Caco-2 (cell line): ENCODE measurements at regions not wholly inside any gene's neighbourhood (a gene's known extent, or its start where the extent isn't known, plus 50 kb on each side); places are given as distances from the start of the nearest gene placed in this dataset.

ENCODE experiments used
- BruUV-seq: library from RNA; stranded (reverse); fragments of 400-500 nt; replicated peaks from 2 replicates; lab custom pipeline; 2021; lab: Mats Ljungman, UMichigan
- CTCF ChIA-PET: fragments of 300-600 bp; sonication (Branson Sonifier 250); formaldehyde crosslinking; loops from one replicate; lab custom pipeline; 2022; ENCODE audit warnings: antibody characterized with exemption; lab: Charles Lee
- POLR2A ChIA-PET: fragments of 300-600 bp; sonication (Branson Sonifier 250); formaldehyde crosslinking; loops from one replicate; lab custom pipeline; 2022; ENCODE audit warnings: antibody characterized with exemption; lab: Charles Lee
- DNase-seq, 2 experiments: peaks; one replicate each; pipeline versions ENCODE4 v3.0.0 to v3.0.0-alpha.2; 2020 to 2022
- H3K27me3 ChIP-seq: replicated peaks from 2 replicates; pipeline ENCODE4 v1.6.0; 2011; ENCODE audit warnings: low read length; ENCODE audit not compliant: control insufficient read depth, insufficient read depth
- H3K36me3 ChIP-seq: 2 replicates; pipeline ENCODE4 v1.5.1; 2011; ENCODE audit warnings: low read length; ENCODE audit not compliant: control insufficient read depth, insufficient read depth
- H3K4me1 ChIP-seq: fragments of 250-450 bp; sonication (Bioruptor Pico); 2 replicates; pipeline ENCODE4 v1.5.1; 2020; ENCODE audit warnings: mild to moderate bottlenecking
- H3K4me3 ChIP-seq: 2 replicates; pipeline ENCODE4 v1.5.1; 2011; ENCODE audit warnings: low read depth, mild to moderate bottlenecking, control low read depth, low read length
- H3K9me3 ChIP-seq: fragments of 250-450 bp; sonication (Bioruptor Pico); 2 replicates; pipeline ENCODE4 v1.5.1; 2020; ENCODE audit warnings: mild to moderate bottlenecking, moderate library complexity
- H3K27ac Mint-ChIP-seq: one replicate; pipeline ENCODE4 v1.8.0; 2022; ENCODE audit warnings: mixed read lengths; ENCODE audit not compliant: unreplicated experiment
- H3K27me3 Mint-ChIP-seq: one replicate; pipeline ENCODE4 v1.8.0; 2022; ENCODE audit warnings: mixed read lengths; ENCODE audit not compliant: insufficient read depth, unreplicated experiment
- H3K36me3 Mint-ChIP-seq: one replicate; pipeline ENCODE4 v1.8.0; 2022; ENCODE audit warnings: mild to moderate bottlenecking, mixed read lengths; ENCODE audit not compliant: insufficient read depth, unreplicated experiment
- H3K4me1 Mint-ChIP-seq: one replicate; pipeline ENCODE4 v1.8.0; 2022; ENCODE audit warnings: low read depth, mixed read lengths; ENCODE audit not compliant: unreplicated experiment
- H3K4me3 Mint-ChIP-seq: one replicate; pipeline ENCODE4 v1.8.0; 2022; ENCODE audit warnings: mild to moderate bottlenecking, moderate library complexity, mixed read lengths; ENCODE audit not compliant: unreplicated experiment
- H3K9me3 Mint-ChIP-seq: one replicate; pipeline ENCODE4 v1.8.0; 2022; ENCODE audit warnings: mixed read lengths; ENCODE audit not compliant: unreplicated experiment
- CTCF ChIP-seq, 2 experiments: fragments of 200-600 bp in 1 of 2; IDR thresholded peaks; 1 replicate in 1 of 2; 2 replicates in 1 of 2; pipeline versions ENCODE4 v1.5.1 to v1.8.0; 2011 to 2022; ENCODE audit warnings: antibody characterized with exemption in 1 of 2, control low read depth in 1 of 2, inconsistent platforms in 1 of 2, low read depth in 1 of 2, low read length in 1 of 2, mild to moderate bottlenecking in 1 of 2, moderate library complexity in 1 of 2; ENCODE audit not compliant: insufficient read depth in 1 of 2, severe bottlenecking in 1 of 2, unreplicated experiment in 1 of 2
- intact Hi-C: fragments of 100-400 bp; cut with micrococcal nuclease; formaldehyde crosslinking; loops from one replicate; pipeline ENCODE4 v1.10.0; 2022; ENCODE audit not compliant: unreplicated experiment

DNA sequence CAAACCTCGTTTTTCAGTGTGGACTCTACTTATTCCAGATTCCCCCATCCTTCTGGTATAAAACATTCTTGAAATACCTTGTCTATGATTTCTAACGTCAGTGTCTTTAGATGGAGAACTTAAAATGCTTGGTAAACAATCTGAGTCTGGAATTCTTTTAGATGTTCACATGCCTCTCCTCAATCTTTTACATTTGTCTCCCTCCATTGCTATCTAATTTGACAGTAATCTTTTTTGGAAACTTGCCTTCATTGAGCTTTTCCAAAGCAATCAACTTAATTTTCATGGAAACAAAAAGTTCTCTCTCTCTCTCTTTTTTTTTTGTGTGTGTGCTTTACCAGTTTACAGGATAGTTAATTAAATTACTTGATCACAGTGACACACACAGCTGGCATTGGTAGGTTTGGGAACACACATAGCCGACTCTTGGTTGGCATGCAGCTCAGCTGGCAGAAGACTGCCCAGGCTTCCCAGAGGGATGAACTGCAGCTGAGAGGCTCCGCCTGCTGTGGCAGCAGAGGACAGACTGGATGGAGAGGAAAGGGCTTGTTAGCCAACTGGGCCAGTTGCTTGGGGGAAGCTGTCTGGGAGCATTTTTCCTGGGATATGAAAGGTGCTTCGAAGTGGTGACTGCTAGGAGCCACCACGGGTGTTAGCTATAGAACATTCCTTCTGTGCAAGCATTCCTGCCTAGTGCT is 271.3 kb downstream of the ZSWIM6 start:
- DNase-seq, result no peak
- Histone ChIP-seq H3K9me3 (no peaks in the 10 kb centered on the region), H3K27me3 (peaks cover 2% of the 10 kb centered on the region; the same call in 1 of the 2 replicates), H3K36me3 (no peaks in the 10 kb centered on the region), H3K4me3 (no peak overlapping the region), H3K4me1 (no peaks in the 10 kb centered on the region)
- BruUV-seq, result no TSS peak
- peaks cover 17% of the 10 kb centered on the region for H3K27me3 Mint-ChIP-seq
- H3K9me3 Mint-ChIP-seq, result no peaks in the 10 kb centered on the region
- H3K36me3 Mint-ChIP-seq, result no peaks in the 10 kb centered on the region
- H3K4me1 Mint-ChIP-seq, result peaks cover 6% of the 10 kb centered on the region
- POLR2A ChIA-PET, result no interaction called here
- intact Hi-C loops, result no loop called here
- H3K27ac Mint-ChIP-seq, result no peak overlapping the region
- H3K4me3 Mint-ChIP-seq, result no peak overlapping the region
- CTCF ChIA-PET, result no interaction called here
- TF ChIP-seq CTCF (IDR thresholded peaks at IDR 0.05; ENCODE audit: insufficient read depth in 1 of 2, low read depth in 1 of 2, low read length in 1 of 2, severe bottlenecking in 1 of 2, unreplicated experiment in 1 of 2), result no peak

DNA sequence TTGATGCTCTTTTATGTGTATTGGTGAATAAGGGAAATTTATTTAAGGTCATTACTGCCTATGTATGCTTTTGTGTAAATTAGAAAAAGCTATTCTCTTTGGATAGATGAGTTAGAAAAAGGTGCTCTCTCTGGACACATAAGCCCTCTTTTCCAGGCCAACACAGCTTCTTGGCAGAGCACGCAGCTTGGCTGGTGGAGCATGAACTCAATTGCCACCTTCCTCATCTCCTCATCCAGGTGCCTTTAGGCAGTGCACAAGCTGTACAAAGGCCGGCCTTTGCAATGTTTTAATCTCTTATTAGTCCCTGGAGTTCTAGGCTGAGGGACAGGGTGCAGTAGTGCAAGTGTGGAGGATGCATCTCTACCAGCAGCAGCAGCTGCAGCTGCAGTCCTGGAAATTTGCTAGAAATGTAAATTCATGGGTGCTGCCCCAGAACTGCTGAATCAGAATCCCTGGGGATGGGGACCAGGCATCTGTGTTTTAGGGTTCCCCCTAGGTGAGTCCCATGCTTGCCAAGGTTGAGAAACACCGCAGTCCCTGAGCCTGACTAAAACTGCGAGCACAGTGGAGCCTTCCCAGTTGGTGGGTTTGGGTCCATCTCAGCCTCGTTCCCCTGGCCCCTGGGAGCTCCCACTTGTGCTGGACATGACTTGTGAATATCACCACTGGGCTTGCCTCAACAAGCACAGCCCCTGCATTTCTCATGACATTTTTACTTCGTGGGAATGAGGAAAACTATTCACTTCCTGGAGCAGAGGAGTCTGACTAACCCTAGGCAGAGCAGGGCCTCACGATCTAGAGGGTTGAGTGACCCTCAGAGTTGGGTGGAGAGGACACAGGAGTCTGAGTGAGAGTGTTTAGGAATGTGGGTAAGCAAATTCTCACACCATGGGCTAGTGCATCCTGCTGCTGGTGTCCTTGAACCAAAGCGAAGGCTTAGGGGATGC is 272.3 kb downstream of the ZSWIM6 start:
- no peak for DNase-seq
- no peaks in the 10 kb centered on the region for H3K4me1 ChIP-seq
- H3K36me3 Mint-ChIP-seq, result no peaks in the 10 kb centered on the region
- H3K27me3 Mint-ChIP-seq, result peaks cover 19% of the 10 kb centered on the region
- H3K4me3 Mint-ChIP-seq, result no peak overlapping the region
- H3K9me3 ChIP-seq, result no peaks in the 10 kb centered on the region
- no peak overlapping the region for H3K4me3 ChIP-seq
- ChIA-PET CTCF (no interaction called here), POLR2A (no interaction called here)
- intact Hi-C loops, result no loop called here
- peaks cover 2% of the 10 kb centered on the region; the same call in 1 of the 2 replicates for H3K27me3 ChIP-seq
- peaks cover 3% of the 10 kb centered on the region for H3K4me1 Mint-ChIP-seq
- no peak for TF ChIP-seq CTCF (IDR thresholded peaks at IDR 0.05; ENCODE audit: insufficient read depth in 1 of 2, low read depth in 1 of 2, low read length in 1 of 2, severe bottlenecking in 1 of 2, unreplicated experiment in 1 of 2)
- H3K36me3 ChIP-seq, result no peaks in the 10 kb centered on the region
- no peak overlapping the region for H3K27ac Mint-ChIP-seq
- no peaks in the 10 kb centered on the region for H3K9me3 Mint-ChIP-seq
- no TSS peak for BruUV-seq

GRCh38 chr5:61609840-61610677 is 278.0 kb downstream of the ZSWIM6 start:
- no peaks in the 10 kb centered on the region for H3K36me3 ChIP-seq
- POLR2A ChIA-PET, result no interaction called here
- TF ChIP-seq CTCF (IDR thresholded peaks at IDR 0.05; ENCODE audit: insufficient read depth in 1 of 2, low read depth in 1 of 2, low read length in 1 of 2, severe bottlenecking in 1 of 2, unreplicated experiment in 1 of 2), result no peak
- H3K27me3 ChIP-seq, result 0 out of 2 replicates have a peak, but pooled peaks cover 1% of the 10 kb centered on the region
- no peak overlapping the region for H3K4me3 Mint-ChIP-seq
- BruUV-seq, result no TSS peak
- no peak overlapping the region for H3K4me3 ChIP-seq
- peaks cover 24% of the 10 kb centered on the region for H3K27me3 Mint-ChIP-seq
- no peaks in the 10 kb centered on the region for H3K4me1 Mint-ChIP-seq
- no peak overlapping the region for H3K27ac Mint-ChIP-seq
- CTCF ChIA-PET, result no interaction called here
- no peaks in the 10 kb centered on the region for H3K36me3 Mint-ChIP-seq
- no peaks in the 10 kb centered on the region for H3K9me3 ChIP-seq
- intact Hi-C loops, result no loop called here
- DNase-seq, result no peak
- H3K4me1 ChIP-seq, result no peaks in the 10 kb centered on the region
- no peaks in the 10 kb centered on the region for H3K9me3 Mint-ChIP-seq
